ENCODE measurements at regions not wholly inside any gene's neighbourhood (a gene's known extent, or its start where the extent isn't known, plus 50 kb on each side); places are given as distances from the start of the nearest gene placed in this dataset.
"Not testable (repeated sequence)": the region's sequence is repeated elsewhere in the genome, so short reads cannot be mapped to it uniquely, and the experiment has no call there.

DNA sequence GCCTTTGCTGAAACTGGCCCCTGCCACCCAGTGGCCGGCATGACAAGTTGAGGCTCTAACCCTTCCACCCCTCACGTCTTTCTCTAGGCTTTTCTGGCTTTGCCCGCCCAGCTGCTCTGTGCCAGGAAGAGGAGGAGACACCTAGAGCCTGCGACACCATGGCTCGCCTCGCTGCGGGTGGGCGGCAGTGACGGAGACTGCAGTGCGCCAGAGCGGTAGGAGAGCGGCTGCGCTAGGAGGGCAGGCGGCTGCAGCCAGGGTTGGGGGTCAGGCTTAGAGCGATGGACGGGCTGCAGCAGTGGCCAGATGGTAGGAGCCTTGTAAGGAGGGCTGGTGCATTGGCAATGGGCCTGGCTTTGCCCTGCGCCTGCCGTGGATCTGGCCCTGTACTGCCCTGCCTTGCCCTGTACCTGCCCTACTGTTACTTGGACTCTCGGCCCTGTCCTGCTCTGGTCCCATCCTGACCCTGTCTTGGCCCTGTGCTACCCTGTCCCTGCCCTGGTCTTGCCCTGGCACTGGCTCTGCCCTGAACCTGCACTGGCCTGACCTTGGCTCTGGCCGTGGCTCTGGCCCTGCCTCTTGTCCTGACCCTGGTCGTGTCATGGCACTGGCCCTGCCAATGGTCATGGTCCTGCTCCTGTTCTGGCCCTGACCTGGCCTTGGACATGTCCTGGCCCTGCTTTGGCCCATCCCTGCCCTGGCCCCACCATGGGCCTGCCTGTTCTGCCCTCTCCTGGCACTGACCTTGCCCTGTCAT, 330.7 kb upstream of the PLGLB1 start:
- TF ChIP-seq POLR2A, CTCF (IDR thresholded peaks at IDR 0.05): not testable (repeated sequence)
